Endothelial cell of umbilical vein (primary cell): ENCODE measurements at regions not wholly inside any gene's neighbourhood (a gene's known extent, or its start where the extent isn't known, plus 50 kb on each side); places are given as distances from the start of the nearest gene placed in this dataset.

Experiments used
- BruUV-seq: library from RNA; stranded (reverse); fragments of 400-500 nt; replicated peaks from 2 replicates; lab custom pipeline; 2021; lab: Mats Ljungman, UMichigan
- CTCF ChIA-PET: fragments of 300-600, 350-600 bp; sonication (Branson Sonifier 250); formaldehyde crosslinking; loops from one replicate; lab custom pipeline; 2021; ENCODE audit warnings: antibody characterized with exemption, inconsistent platforms; lab: Charles Lee
- POLR2A ChIA-PET: fragments of 300-600, 350-600 bp; sonication (Branson Sonifier 250); formaldehyde crosslinking; loops from one replicate; lab custom pipeline; 2021; ENCODE audit warnings: antibody characterized with exemption, inconsistent platforms; lab: Charles Lee
- DNase-seq: peaks from one replicate; pipeline ENCODE4 v3.0.0-alpha.2; 2011; ENCODE audit warnings: low read depth, low spot score
- FAIRE-seq: peaks from 2 replicates; lab custom pipeline; 2011; peaks lifted over from hg19 to GRCh38; lab: Jason Lieb, UNC
- H2AFZ ChIP-seq: 2 replicates; pipeline ENCODE4 v1.6.0; 2012; ENCODE audit warnings: low read depth, low read length, control low read depth, inconsistent platforms
- H3K27ac ChIP-seq: 2 replicates; pipeline ENCODE4 v1.5.1; 2011; ENCODE audit warnings: low read depth, mild to moderate bottlenecking, control low read depth, low read length, moderate library complexity; ENCODE audit not compliant: insufficient read depth
- H3K27me3 ChIP-seq, 2 experiments: 2 replicates each; pipeline versions ENCODE4 v1.6.0 to v1.6.1; 2011; ENCODE audit warnings: low read length in 2 of 2, mixed read lengths in 1 of 2; ENCODE audit not compliant: control insufficient read depth in 2 of 2, insufficient read depth in 2 of 2
- H3K36me3 ChIP-seq, 2 experiments: 2 replicates in 1 of 2; 3 replicates in 1 of 2; pipeline ENCODE4 v1.5.1; 2011; ENCODE audit warnings: low read length in 2 of 2, mild to moderate bottlenecking in 1 of 2, moderate library complexity in 1 of 2; ENCODE audit not compliant: control insufficient read depth in 2 of 2, insufficient read depth in 2 of 2; ENCODE audit errors: extremely low read depth in 1 of 2
- H3K4me1 ChIP-seq: 3 replicates; pipeline ENCODE4 v1.5.1; 2011; ENCODE audit warnings: mild to moderate bottlenecking, low read length; ENCODE audit not compliant: control insufficient read depth, insufficient read depth; ENCODE audit errors: extremely low read depth
- H3K4me2 ChIP-seq: 2 replicates; pipeline ENCODE4 v1.6.1; 2011; ENCODE audit warnings: low read length, control low read depth, mixed read lengths; ENCODE audit not compliant: insufficient read depth
- H3K4me3 ChIP-seq, 3 experiments: fragments of 200-600 bp in 1 of 3; sonication (generic), shearing (Covaris generic) in 1 of 3; replicated peaks in 1 of 3; 2 replicates each; pipeline ENCODE4 v1.5.1; 2011 to 2016; ENCODE audit warnings: control low read depth in 3 of 3, low read length in 3 of 3, mild to moderate bottlenecking in 2 of 3, inconsistent platforms in 1 of 3, low read depth in 1 of 3, moderate library complexity in 1 of 3; ENCODE audit not compliant: insufficient read depth in 1 of 3
- H3K79me2 ChIP-seq: 2 replicates; pipeline ENCODE4 v1.6.0; 2012; ENCODE audit warnings: low read length, inconsistent platforms; ENCODE audit not compliant: control insufficient read depth, insufficient read depth
- H3K9ac ChIP-seq: replicated peaks from 2 replicates; pipeline ENCODE3; 2011; ENCODE audit warnings: low read length, control low read depth; ENCODE audit not compliant: insufficient read depth; ENCODE audit errors: extremely low read depth
- H3K9me1 ChIP-seq: replicated peaks from 3 replicates; pipeline ENCODE4 v1.6.0; 2011; ENCODE audit warnings: mild to moderate bottlenecking, low read length; ENCODE audit not compliant: control insufficient read depth, insufficient read depth; ENCODE audit errors: extremely low read depth
- H3K9me3 ChIP-seq: replicated peaks from 2 replicates; pipeline ENCODE4 v1.5.1; 2012; ENCODE audit warnings: low read length, inconsistent platforms; ENCODE audit not compliant: control insufficient read depth, insufficient read depth
- H4K20me1 ChIP-seq: replicated peaks from 2 replicates; pipeline ENCODE3; 2011; ENCODE audit warnings: mild to moderate bottlenecking, low read length; ENCODE audit not compliant: control insufficient read depth, insufficient read depth; ENCODE audit errors: extremely low read depth
- EZH2 ChIP-seq: IDR thresholded peaks from 2 replicates; pipeline ENCODE4 v1.6.1; 2012; ENCODE audit warnings: borderline replicate concordance, low read depth, mild to moderate bottlenecking, moderate library complexity, low read length, inconsistent platforms; ENCODE audit not compliant: severe bottlenecking
- FOS ChIP-seq: IDR thresholded peaks from 2 replicates; pipeline ENCODE4 v1.6.1; 2011; ENCODE audit warnings: mild to moderate bottlenecking, low read length, moderate library complexity, borderline replicate concordance; ENCODE audit not compliant: insufficient read depth
- GATA2 ChIP-seq: IDR thresholded peaks from 2 replicates; pipeline ENCODE4 v1.7.0; 2011; ENCODE audit warnings: low read depth, mild to moderate bottlenecking, moderate library complexity, mixed read lengths, low read length; ENCODE audit not compliant: insufficient read length, insufficient read depth
- JUN ChIP-seq: IDR thresholded peaks from 2 replicates; pipeline ENCODE4 v1.6.1; 2011; ENCODE audit warnings: borderline replicate concordance, low read depth; ENCODE audit not compliant: insufficient read length, insufficient read depth
- MYC ChIP-seq: IDR thresholded peaks from one replicate; pipeline ENCODE4 v1.6.1; 2011; ENCODE audit warnings: mild to moderate bottlenecking, low read depth, low read length
- POLR2A ChIP-seq: IDR thresholded peaks from 2 replicates; pipeline ENCODE4 v1.6.1; 2012; ENCODE audit warnings: low read depth, mild to moderate bottlenecking, control low read depth, low read length
- POLR2AphosphoS5 ChIP-seq: IDR thresholded peaks from 2 replicates; pipeline ENCODE4 v1.6.1; 2012; ENCODE audit warnings: low read depth, mild to moderate bottlenecking, control low read depth, low read length, moderate library complexity; ENCODE audit not compliant: insufficient read depth
- dilution Hi-C: fragments of 300-500 bp; cut with MboI; formaldehyde crosslinking; loops from one replicate; pipeline ENCODE4 v1.15.0; 2019; ENCODE audit warnings: low sequenced_read_pairs; ENCODE audit not compliant: extremely low pct_ligation_motif_present
- intact Hi-C: fragments of 100-400 bp; cut with micrococcal nuclease; formaldehyde crosslinking; loops from one replicate; pipeline ENCODE4 v1.10.0; 2022
- TF ChIP-seq, protein P1 (sequence below): IDR thresholded peaks from 2 replicates; pipeline ENCODE4 v1.6.1; 2011; ENCODE audit not compliant: insufficient read depth, insufficient read length
- TF ChIP-seq, protein P2 (sequence below), 2 donors: IDR thresholded peaks; 1 replicate in 1 of 2; 2 replicates in 1 of 2; pipeline ENCODE4 v1.5.1; 2011; ENCODE audit warnings: low read length in 2 of 2, mild to moderate bottlenecking in 2 of 2, moderate library complexity in 2 of 2, control low read depth in 1 of 2, inconsistent platforms in 1 of 2, low read depth in 1 of 2; ENCODE audit not compliant: insufficient read depth in 1 of 2; ENCODE audit errors: extremely low read depth in 1 of 2

DNA sequence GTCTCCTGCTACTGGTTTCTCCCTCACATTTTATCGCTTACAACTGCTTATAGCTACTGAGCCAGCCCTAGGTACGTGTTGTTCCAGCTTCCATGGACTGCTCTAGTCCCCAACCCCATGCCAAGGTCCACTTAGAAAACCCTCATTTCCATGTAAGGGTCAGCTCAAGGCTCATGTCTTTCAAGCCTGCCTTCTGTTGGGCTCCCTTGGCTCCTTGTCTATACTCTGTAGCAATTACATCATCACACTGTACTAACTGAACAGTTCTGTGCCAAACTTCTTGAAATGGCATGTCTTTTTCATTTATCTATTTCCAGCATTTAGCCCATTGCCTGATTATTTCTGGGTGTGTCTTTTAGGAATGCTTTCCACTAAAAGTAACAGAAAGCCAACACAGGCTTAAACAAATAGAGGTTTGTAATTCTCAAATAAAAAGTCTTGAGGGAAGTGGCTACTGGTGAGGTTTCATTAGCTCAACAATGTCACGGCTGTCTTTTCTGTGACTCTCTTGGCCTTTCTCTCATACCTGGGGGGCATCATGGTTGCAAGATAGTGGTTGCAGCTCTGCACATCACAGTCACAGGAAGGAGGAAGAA lies 317.6 kb downstream of the TPBG start:
- H3K27me3 ChIP-seq = no peaks in the 10 kb centered on the region
- dilution Hi-C loops (no loop called here), intact Hi-C loops (no loop called here)
- H3K79me2 ChIP-seq = no peaks in the 10 kb centered on the region
- no peak overlapping the region for H2AFZ ChIP-seq
- FAIRE-seq (no peak), DNase-seq (no peak)
- BruUV-seq = no TSS peak
- H3K4me2 ChIP-seq = no peak overlapping the region
- no peaks in the 10 kb centered on the region for H3K4me1 ChIP-seq
- no peaks in the 10 kb centered on the region for H3K36me3 ChIP-seq
- ChIA-PET POLR2A (no interaction called here), CTCF (interaction anchor here (0.9 kb wide), 1 partner anchor 31 kb away, joined by 3 read pairs; no protein-coding TSS in a partner anchor)
- TF ChIP-seq EZH2 (no peak), MYC (no peak), POLR2A (no peak), POLR2AphosphoS5 (no peak), JUN (no peak)
- TF ChIP-seq, protein P1, sequence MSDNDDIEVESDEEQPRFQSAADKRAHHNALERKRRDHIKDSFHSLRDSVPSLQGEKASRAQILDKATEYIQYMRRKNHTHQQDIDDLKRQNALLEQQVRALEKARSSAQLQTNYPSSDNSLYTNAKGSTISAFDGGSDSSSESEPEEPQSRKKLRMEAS = no peak
- H3K9me3 ChIP-seq = no peaks in the 10 kb centered on the region
- no peaks in the 10 kb centered on the region for H4K20me1 ChIP-seq
- H3K4me3 ChIP-seq = no peak overlapping the region
- no peaks in the 10 kb centered on the region for H3K9me1 ChIP-seq
- no peak overlapping the region for H3K9ac ChIP-seq
- H3K27ac ChIP-seq = no peak overlapping the region

DNA sequence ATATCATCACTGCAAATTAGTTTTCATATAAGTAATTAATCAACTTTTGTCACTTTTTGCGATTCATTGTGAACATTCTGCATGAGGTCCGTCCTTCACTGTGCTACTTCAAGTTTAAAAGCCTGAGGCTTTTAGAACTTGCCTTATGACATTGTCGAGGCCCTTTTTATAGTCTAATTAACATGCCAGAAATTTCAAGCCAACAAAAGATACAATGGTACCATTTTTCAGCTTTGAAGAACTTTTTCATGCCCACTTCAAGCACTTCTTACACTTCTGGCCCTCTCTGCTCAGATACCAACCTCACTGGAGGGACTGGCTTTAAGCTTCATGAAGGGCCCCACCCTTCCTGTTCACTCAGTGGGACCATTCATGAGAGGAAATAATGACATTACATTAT lies 323.1 kb downstream of the TPBG start:
- H4K20me1 ChIP-seq = no peaks in the 10 kb centered on the region
- intact Hi-C loops (no loop called here), dilution Hi-C loops (no loop called here)
- no peaks in the 10 kb centered on the region for H3K9me3 ChIP-seq
- ChIA-PET CTCF (no interaction called here), POLR2A (no interaction called here)
- TF ChIP-seq, protein P1 = no peak
- TF ChIP-seq GATA2 (no peak), FOS (no peak), POLR2A (no peak), POLR2AphosphoS5 (no peak), JUN (no peak), EZH2 (no peak), MYC (no peak)
- TF ChIP-seq, protein P2, sequence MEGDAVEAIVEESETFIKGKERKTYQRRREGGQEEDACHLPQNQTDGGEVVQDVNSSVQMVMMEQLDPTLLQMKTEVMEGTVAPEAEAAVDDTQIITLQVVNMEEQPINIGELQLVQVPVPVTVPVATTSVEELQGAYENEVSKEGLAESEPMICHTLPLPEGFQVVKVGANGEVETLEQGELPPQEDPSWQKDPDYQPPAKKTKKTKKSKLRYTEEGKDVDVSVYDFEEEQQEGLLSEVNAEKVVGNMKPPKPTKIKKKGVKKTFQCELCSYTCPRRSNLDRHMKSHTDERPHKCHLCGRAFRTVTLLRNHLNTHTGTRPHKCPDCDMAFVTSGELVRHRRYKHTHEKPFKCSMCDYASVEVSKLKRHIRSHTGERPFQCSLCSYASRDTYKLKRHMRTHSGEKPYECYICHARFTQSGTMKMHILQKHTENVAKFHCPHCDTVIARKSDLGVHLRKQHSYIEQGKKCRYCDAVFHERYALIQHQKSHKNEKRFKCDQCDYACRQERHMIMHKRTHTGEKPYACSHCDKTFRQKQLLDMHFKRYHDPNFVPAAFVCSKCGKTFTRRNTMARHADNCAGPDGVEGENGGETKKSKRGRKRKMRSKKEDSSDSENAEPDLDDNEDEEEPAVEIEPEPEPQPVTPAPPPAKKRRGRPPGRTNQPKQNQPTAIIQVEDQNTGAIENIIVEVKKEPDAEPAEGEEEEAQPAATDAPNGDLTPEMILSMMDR (IDR thresholded peaks at IDR 0.05; ENCODE audit: extremely low read depth in 1 of 2, insufficient read depth in 1 of 2, low read depth in 1 of 2, low read length in 2 of 2) = no peak
- no peaks in the 10 kb centered on the region for H3K9me1 ChIP-seq
- no peak overlapping the region for H3K4me3 ChIP-seq
- H3K9ac ChIP-seq = no peak overlapping the region
- no peak overlapping the region for H3K4me2 ChIP-seq
- no peaks in the 10 kb centered on the region for H3K27me3 ChIP-seq
- H2AFZ ChIP-seq = no peak overlapping the region
- no peaks in the 10 kb centered on the region for H3K36me3 ChIP-seq
- H3K27ac ChIP-seq = no peak overlapping the region
- no peak for DNase-seq
- H3K4me1 ChIP-seq = no peaks in the 10 kb centered on the region
- H3K79me2 ChIP-seq = no peaks in the 10 kb centered on the region
- no peak for FAIRE-seq
- BruUV-seq = no TSS peak
